Type B pancreatic cell (in vitro differentiated cells): ENCODE measurements at regions not wholly inside any gene's neighbourhood (a gene's known extent, or its start where the extent isn't known, plus 50 kb on each side); places are given as distances from the start of the nearest gene placed in this dataset.
"Not testable (repeated sequence)": the region's sequence is repeated elsewhere in the genome, so short reads cannot be mapped to it uniquely, and the experiment has no call there.

ENCODE experiments used
- DNase-seq: peaks from one replicate; pipeline ENCODE4 v3.0.0; 2021; ENCODE audit warnings: mixed read lengths; ENCODE audit not compliant: unreplicated experiment; ENCODE audit errors: extremely low spot score
- H3K27ac Mint-ChIP-seq: 2 replicates; pipeline ENCODE4 v1.8.0; 2021; ENCODE audit warnings: mild to moderate bottlenecking, mixed read lengths
- H3K27me3 Mint-ChIP-seq: 2 replicates; pipeline ENCODE4 v1.8.0; 2021; ENCODE audit warnings: mixed read lengths
- H3K36me3 Mint-ChIP-seq: 2 replicates; pipeline ENCODE4 v1.8.0; 2021; ENCODE audit warnings: mixed read lengths
- H3K4me1 Mint-ChIP-seq: one replicate; pipeline ENCODE4 v1.8.0; 2021; ENCODE audit warnings: mixed read lengths; ENCODE audit not compliant: unreplicated experiment
- H3K4me3 Mint-ChIP-seq: 2 replicates; pipeline ENCODE4 v1.8.0; 2021; ENCODE audit warnings: mild to moderate bottlenecking, mixed read lengths
- H3K9me3 Mint-ChIP-seq: 2 replicates; pipeline ENCODE4 v1.8.0; 2021; ENCODE audit warnings: mixed read lengths
- CTCF ChIP-seq: fragments of 200-600 bp; sonication (generic); conservative IDR thresholded peaks from 2 replicates; pipeline ENCODE4 v1.5.0; 2021; ENCODE audit warnings: antibody characterized with exemption, mild to moderate bottlenecking

GRCh38 chr22:44566911-44567310, 68.9 kb upstream of the RTL6 start:
- no peak overlapping the region for H3K4me3 Mint-ChIP-seq
- peaks cover 10% of the 10 kb centered on the region for H3K9me3 Mint-ChIP-seq
- no peak overlapping the region for H3K27ac Mint-ChIP-seq
- peaks cover 6% of the 10 kb centered on the region for H3K4me1 Mint-ChIP-seq
- DNase-seq: peak; percentile 53
- no peak for TF ChIP-seq CTCF
- no peaks in the 10 kb centered on the region for H3K36me3 Mint-ChIP-seq
- peaks cover 8% of the 10 kb centered on the region for H3K27me3 Mint-ChIP-seq

GRCh38 chr22:44562651-44563050, 64.6 kb upstream of the RTL6 start:
- not testable (repeated sequence) for H3K4me3 Mint-ChIP-seq, H3K4me1 Mint-ChIP-seq, H3K27me3 Mint-ChIP-seq, H3K9me3 Mint-ChIP-seq, H3K27ac Mint-ChIP-seq, H3K36me3 Mint-ChIP-seq
- DNase-seq: peak; percentile 11

- H3K36me3 Mint-ChIP-seq: no peaks in the 10 kb centered on the region
- TF ChIP-seq CTCF: no peak
- H3K9me3 Mint-ChIP-seq: peaks cover 5% of the 10 kb centered on the region
- no peaks in the 10 kb centered on the region for H3K4me1 Mint-ChIP-seq
- H3K27ac Mint-ChIP-seq: no peak overlapping the region
- no peak overlapping the region for H3K4me3 Mint-ChIP-seq
- peaks cover 2% of the 10 kb centered on the region for H3K27me3 Mint-ChIP-seq
- DNase-seq: peak; percentile 24
These were observed 63.3 kb upstream of the RTL6 start for GRCh38 chr22:44561139-44561840.

DNA sequence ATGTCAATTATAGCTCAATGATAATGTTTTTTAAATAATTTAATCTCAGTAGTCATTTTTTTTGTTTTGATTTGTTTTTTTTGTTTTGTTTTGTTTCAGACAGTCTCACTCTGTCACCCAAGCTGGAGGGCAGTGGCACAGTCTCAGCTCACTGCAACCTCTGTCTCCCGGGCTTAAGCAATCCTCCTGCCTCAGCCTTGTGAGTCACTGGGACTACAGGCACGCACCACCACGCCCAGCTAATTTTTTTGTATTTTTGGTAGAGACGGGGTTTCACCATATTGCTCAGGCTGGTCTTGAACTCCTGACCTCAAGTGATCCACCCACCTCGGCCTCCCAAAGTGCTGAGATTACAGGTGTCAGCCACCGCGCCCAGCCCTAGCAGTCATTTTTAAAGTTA, 60.6 kb upstream of the RTL6 start:
- H3K9me3 Mint-ChIP-seq, H3K4me3 Mint-ChIP-seq, H3K36me3 Mint-ChIP-seq, H3K4me1 Mint-ChIP-seq: not testable (repeated sequence)
- DNase-seq: peak; percentile 11
- peaks cover 18% of the 10 kb centered on the region for H3K27me3 Mint-ChIP-seq
- H3K27ac Mint-ChIP-seq: peak overlapping the region; percentile 51

- DNase-seq: peak; percentile 50
- H3K9me3 Mint-ChIP-seq, H3K36me3 Mint-ChIP-seq, H3K4me1 Mint-ChIP-seq, H3K4me3 Mint-ChIP-seq: not testable (repeated sequence)
- H3K27ac Mint-ChIP-seq: peak overlapping the region; percentile 90
- H3K27me3 Mint-ChIP-seq: peaks cover 18% of the 10 kb centered on the region
These were observed 59.8 kb upstream of the RTL6 start for GRCh38 chr22:44557872-44558271.

- peaks cover 18% of the 10 kb centered on the region for H3K27me3 Mint-ChIP-seq
These were observed 59.2 kb upstream of the RTL6 start for GRCh38 chr22:44557064-44557748.

More at GRCh38 chr22:44557064-44557748, 59.2 kb upstream of the RTL6 start:
- H3K27ac Mint-ChIP-seq: peak overlapping the region; percentile 90
- H3K4me1 Mint-ChIP-seq: no peaks in the 10 kb centered on the region
- DNase-seq: no peak
- H3K4me3 Mint-ChIP-seq: peak overlapping the region; percentile 27
- no peaks in the 10 kb centered on the region for H3K9me3 Mint-ChIP-seq
- no peak for TF ChIP-seq CTCF
- H3K36me3 Mint-ChIP-seq: no peaks in the 10 kb centered on the region
